ENCODE measurements at regions not wholly inside any gene's neighbourhood (a gene's known extent, or its start where the extent isn't known, plus 50 kb on each side); places are given as distances from the start of the nearest gene placed in this dataset.

DNA sequence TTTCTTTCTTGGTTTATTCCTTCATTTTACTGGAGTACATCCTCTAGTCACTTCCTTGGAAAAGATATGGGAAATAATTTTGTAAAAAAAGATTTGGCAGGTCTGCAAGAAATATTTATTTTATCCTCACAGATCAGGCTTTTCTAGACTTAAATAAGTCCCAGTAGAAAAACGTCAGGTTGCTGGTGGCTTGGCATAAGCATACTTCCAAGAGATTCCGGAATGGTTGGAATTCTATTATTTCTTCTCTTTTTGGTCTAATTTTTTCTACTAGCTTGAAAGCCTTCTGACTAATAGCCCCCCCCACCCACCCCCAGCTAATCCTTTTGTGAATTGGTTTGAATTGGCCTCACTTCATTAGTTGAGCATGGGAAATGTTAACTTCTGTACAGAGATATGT, 147.6 kb downstream of the ZIC5 start:
- Mint-ChIP-seq H3K27ac (ENCODE audit: unreplicated experiment) (no peak overlapping the region), H3K36me3 (ENCODE audit: low read depth) (peaks cover 5% of the 10 kb centered on the region), H3K9me3 (peaks cover 5% of the 10 kb centered on the region), H3K4me3 (no peak overlapping the region), H3K27me3 (ENCODE audit: low read depth) (no peaks in the 10 kb centered on the region), H3K4me1 (no peaks in the 10 kb centered on the region)
- no peak for DNase-seq (ENCODE audit: low read depth, low spot score)
- TF ChIP-seq, protein P1, sequence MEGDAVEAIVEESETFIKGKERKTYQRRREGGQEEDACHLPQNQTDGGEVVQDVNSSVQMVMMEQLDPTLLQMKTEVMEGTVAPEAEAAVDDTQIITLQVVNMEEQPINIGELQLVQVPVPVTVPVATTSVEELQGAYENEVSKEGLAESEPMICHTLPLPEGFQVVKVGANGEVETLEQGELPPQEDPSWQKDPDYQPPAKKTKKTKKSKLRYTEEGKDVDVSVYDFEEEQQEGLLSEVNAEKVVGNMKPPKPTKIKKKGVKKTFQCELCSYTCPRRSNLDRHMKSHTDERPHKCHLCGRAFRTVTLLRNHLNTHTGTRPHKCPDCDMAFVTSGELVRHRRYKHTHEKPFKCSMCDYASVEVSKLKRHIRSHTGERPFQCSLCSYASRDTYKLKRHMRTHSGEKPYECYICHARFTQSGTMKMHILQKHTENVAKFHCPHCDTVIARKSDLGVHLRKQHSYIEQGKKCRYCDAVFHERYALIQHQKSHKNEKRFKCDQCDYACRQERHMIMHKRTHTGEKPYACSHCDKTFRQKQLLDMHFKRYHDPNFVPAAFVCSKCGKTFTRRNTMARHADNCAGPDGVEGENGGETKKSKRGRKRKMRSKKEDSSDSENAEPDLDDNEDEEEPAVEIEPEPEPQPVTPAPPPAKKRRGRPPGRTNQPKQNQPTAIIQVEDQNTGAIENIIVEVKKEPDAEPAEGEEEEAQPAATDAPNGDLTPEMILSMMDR (conservative IDR thresholded peaks at IDR 0.05): no peak

DNA sequence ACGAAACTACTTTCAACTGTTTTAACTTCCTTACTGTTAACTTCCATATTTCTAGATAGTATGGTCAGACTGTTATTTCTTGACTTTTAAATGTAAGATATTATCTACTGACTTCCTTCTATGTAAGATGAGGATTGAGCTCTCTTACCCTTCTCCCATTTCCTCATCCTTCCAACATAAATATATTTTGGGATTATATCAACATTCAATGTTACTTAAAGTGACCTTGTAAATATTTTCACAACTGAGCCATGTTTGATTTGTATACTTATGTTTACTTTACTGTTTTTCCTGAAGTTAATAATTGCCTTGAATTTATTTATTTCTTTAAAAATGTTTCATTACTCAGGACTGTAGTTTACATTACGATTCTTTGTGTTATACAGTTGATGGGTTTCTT, 148.7 kb downstream of the ZIC5 start:
- no peaks in the 10 kb centered on the region for H3K27me3 Mint-ChIP-seq (ENCODE audit: low read depth)

DNA sequence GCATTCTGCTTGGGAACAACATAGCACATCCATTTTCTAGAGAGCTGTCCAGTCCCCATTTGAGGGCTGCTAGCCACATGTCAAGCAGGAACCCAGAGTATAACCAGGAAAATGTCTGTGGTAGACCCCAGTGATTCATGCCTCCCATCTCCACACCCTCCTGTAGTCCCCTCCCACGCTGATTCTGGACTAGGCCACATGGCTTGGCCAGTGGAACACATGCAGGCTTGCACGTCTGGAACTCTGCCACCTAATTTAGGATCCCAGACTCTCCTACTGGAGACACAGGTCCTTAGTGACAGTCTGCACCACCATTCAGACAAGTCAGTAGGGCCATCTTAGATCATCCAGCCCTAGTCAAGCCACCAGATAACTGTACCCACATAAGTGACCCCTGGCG, 149.8 kb downstream of the ZIC5 start:
- Mint-ChIP-seq H3K4me3 (no peak overlapping the region), H3K4me1 (peaks cover 8% of the 10 kb centered on the region), H3K9me3 (peaks cover 5% of the 10 kb centered on the region), H3K27me3 (ENCODE audit: low read depth) (no peaks in the 10 kb centered on the region), H3K36me3 (ENCODE audit: low read depth) (peaks cover 5% of the 10 kb centered on the region), H3K27ac (ENCODE audit: unreplicated experiment) (no peak overlapping the region)
- TF ChIP-seq, protein P1 (conservative IDR thresholded peaks at IDR 0.05): no peak
- DNase-seq (ENCODE audit: low read depth, low spot score): no peak

More for the DNA sequence above, 148.7 kb downstream of the ZIC5 start:
- peaks cover 5% of the 10 kb centered on the region for H3K9me3 Mint-ChIP-seq
- H3K4me1 Mint-ChIP-seq: peaks cover 8% of the 10 kb centered on the region
- TF ChIP-seq, protein P1 (conservative IDR thresholded peaks at IDR 0.05): no peak
- H3K4me3 Mint-ChIP-seq: no peak overlapping the region
- H3K27ac Mint-ChIP-seq (ENCODE audit: unreplicated experiment): no peak overlapping the region
- DNase-seq (ENCODE audit: low read depth, low spot score): no peak
- H3K36me3 Mint-ChIP-seq (ENCODE audit: low read depth): peaks cover 5% of the 10 kb centered on the region

DNA sequence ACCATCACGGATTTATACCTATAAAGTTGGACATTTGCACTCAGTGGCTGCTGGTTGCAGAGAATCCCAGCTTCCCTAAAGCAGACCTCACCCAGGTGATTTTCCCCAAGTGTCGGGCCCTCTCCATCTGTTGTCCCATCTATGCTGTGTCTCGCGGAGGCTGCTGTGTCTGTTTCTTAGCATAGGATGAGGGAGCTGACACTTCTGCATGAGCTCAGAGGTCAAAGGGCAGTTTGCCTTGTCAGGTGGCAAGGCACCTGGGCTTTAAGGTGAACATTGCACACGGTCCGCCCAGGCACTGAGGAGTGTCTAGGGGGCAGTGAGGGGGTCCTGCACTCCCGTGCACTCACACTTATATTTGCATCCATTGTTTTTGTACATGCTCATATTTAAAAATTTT, 151.6 kb downstream of the ZIC5 start:
- TF ChIP-seq, protein P1 (conservative IDR thresholded peaks at IDR 0.05): no peak
- H3K27ac Mint-ChIP-seq (ENCODE audit: unreplicated experiment): no peak overlapping the region

DNA sequence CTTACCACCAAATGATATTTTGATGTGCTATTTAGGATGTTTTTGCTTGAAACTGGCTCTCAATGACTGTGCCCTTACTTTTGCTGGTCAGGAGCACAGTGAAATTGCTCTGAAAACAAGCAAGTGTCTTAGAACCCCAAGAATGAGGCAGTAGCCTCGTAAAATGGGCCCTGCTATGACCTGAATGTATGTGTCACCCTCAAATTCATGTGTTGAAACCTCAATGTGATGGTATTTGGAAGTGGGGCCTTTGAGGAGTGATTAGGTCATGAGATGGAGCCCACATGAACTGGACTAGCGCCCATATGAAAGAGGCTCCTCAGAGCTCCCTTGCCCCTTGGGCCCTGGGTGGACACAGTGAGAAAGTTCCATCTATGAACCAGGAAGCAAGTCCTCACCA, 155.2 kb downstream of the ZIC5 start:
- no peak overlapping the region for H3K27ac Mint-ChIP-seq (ENCODE audit: unreplicated experiment)
- TF ChIP-seq, protein P1 (conservative IDR thresholded peaks at IDR 0.05): no peak
- no peak overlapping the region for H3K4me3 Mint-ChIP-seq
- peaks cover 8% of the 10 kb centered on the region for H3K4me1 Mint-ChIP-seq
- no peaks in the 10 kb centered on the region for H3K36me3 Mint-ChIP-seq (ENCODE audit: low read depth)
- H3K27me3 Mint-ChIP-seq (ENCODE audit: low read depth): no peaks in the 10 kb centered on the region
- no peaks in the 10 kb centered on the region for H3K9me3 Mint-ChIP-seq
- DNase-seq (ENCODE audit: low read depth, low spot score): no peak

More for the DNA sequence above, 151.6 kb downstream of the ZIC5 start:
- Mint-ChIP-seq H3K27me3 (ENCODE audit: low read depth) (no peaks in the 10 kb centered on the region), H3K4me1 (peaks cover 8% of the 10 kb centered on the region), H3K9me3 (peaks cover 5% of the 10 kb centered on the region), H3K36me3 (ENCODE audit: low read depth) (peaks cover 5% of the 10 kb centered on the region), H3K4me3 (no peak overlapping the region)
- no peak for DNase-seq (ENCODE audit: low read depth, low spot score)
